HT1080 (cell line): ENCODE measurements at regions not wholly inside any gene's neighbourhood (a gene's known extent, or its start where the extent isn't known, plus 50 kb on each side); places are given as distances from the start of the nearest gene placed in this dataset.
"Not testable (repeated sequence)": the region's sequence is repeated elsewhere in the genome, so short reads cannot be mapped to it uniquely, and the experiment has no call there.

Source experiments
- DNase-seq: peaks from one replicate; pipeline ENCODE4 v3.0.0-alpha.2; 2015; ENCODE audit warnings: low read depth

DNA sequence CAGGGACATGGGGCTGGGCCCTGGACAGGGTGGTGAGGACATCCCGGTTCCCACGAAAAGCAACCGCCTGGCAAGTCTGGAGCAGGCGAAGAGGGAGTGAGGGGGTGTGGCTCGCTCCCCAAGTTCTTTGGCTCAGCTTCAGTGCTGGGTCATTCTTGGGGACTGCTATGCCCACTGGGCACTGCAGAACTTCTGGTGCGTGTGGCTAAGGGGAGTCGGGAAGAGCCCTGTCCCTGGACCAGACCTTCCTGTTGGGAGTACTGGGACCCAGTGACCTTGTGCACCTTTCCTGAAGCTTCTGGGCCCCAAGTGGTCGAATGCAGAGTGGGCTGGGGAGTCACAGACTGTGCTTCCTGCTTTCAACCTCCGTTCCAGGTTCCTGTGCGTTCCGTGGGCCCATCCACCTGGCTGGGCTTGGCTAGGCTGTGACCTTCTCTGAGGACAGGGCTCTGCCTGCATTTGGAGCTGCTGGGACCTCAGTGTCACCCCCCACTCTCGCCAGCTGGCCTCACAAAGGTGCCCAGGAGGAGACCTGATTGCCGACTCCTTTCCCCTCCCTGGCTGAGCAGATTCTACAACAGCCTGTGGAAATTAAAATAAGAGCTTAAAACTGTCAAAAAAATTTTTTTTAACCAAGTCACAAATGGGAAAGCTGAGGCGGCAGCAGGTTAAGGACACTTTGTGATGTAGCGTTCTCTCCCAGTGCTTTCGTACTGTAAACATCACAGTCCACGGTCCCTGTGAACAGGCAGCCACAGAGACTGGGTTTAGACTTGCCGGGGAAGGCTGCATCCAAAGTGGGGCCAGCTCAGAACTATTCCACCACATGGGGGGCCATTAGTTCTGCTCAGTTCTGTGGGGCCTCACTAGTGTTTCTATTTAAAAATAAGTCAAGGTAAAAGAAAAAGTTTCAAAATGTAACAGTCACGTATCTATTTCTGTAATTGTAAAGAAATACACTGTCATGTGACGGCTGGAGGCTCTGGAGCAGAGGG lies 63.8 kb upstream of the WNT7B start:
- DNase-seq = no peak

DNA sequence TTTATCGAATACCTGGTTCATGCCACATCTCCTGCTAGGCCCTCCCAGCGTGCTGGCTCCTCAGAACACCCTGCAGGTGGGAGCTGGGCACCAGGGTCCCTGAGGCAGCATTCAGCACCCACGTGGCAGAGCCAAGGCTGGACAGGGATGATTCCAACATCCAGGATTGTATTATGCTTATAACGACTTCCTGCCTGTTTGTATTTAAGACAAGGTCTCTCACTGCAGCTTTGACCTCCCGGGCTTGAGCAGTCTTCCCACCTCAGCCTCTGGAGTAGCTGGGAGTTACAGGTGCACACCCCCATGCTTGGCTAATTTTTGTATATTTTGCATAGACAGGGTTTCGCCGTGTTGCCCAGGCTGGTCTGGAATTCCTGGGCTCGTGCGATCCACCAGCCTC lies 64.7 kb upstream of the WNT7B start:
- no peak for DNase-seq

DNA sequence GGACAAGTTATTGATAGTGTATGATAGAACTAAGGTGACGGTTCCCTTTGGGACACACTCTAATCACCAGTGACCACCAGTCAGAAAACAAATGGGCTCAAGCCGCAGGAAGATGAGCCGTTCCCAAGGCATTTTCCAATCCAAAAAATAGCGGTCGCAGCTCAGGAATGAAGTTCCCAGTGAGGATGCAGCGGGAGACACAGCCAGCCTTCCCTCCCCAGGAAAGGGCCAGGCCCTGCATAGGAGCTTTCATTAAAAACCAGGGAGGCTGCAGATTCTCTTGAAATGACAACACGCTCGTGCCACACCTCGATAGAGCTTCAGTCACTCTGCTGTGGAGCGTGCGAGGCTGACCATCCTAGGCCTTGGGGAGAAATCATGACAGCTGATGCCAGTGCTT lies 65.8 kb upstream of the WNT7B start:
- no peak for DNase-seq

DNA sequence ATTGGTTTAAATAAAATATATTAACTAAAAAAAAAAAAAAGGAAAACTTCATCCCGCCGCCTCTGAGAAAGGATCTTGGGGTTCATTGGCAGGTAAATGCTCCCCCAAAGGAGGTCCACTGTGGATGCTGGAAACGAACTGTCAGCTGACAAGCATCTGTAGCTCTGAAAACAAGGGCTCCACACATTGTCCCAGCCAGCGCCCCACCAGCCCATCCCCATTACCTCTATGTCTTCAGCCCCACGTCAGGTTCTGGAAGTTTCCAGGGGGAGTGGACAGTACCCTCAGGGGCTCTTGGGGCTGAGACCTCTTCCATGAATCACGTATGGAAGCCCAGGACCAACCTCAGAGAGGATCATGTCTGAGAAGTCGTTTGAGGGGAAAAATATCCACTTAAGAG lies 66.4 kb upstream of the WNT7B start:
- no peak for DNase-seq

DNA sequence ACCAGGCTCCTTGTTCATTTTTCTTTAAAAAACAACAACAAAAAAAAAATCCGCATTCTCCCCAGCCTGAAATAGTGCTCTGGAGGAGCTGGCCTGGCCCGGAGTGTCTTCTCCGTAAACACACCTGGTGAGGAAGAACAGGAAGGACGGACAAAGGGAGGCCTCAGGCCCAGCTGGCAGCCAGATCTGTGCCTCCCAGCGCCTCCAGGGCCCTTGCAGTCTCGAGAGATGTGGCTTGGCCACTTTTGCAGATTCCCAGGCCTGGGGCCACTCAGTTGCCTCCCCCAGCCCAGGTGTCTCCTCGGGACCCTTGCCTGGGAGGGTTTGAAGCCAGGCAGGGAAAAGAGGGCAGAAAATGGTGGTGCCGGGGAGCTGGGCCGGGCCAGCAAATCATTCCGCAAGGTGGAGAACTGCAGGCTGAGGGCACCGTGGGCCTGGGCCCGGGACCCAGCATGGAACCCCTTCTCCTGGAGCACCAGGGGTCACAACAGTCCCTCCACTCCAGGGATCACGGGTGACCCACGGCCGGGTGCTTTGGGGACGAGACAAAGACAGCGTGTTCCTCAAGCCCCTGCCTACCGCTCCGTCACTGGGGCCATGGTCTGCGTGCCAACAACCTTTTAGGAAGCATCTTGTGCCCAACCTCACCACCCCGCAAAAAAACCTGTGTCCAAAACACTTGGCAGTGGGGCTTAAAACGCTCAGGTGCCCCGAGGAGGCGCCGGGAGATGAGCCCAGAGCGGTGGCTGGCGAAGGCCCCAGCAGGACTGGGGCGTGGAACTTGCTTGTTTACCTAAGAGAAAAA lies 67.1 kb upstream of the WNT7B start:
- no peak for DNase-seq

DNA sequence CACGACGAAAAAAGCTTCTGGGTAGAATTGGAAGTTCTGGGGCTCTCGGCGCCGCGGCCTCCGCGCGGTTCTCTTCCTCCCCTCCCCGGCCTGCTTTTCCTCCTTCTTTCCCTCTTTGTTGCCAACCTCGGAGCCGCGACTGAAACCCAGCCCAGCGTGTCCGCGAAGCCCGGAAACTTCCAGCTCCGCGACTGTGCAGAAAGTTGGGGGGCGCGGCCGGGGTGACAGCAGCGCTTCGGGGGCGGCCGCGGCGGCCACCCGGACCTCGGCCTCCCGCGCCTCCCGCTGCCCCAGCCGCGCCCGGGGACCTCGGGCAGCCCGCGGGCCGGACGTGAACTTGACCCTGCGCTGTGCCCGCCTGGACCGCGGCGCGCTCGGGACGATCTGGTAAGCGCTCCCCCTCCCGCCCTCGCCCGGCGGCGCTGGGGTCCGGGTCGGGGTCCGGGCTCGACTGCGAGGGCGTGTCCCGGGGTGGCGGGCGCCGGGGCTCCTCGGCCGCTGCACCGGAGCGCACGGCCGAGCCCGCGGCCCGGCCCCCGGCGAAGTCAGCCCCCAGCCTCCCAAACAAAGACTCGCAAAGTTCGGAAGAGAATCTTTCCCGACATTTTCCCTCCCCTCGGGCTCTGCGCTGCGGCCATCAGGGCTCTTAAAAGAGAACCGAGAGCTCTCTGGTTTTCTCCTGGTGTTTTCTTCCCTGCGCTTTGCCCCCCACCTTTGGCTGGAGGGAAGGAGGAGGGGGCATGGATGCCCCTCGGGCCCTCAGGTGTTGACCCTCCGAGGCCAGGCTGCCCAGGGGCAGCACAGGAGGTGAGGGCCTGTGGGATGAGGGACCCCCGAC lies 67.9 kb upstream of the WNT7B start:
- no peak for DNase-seq

DNA sequence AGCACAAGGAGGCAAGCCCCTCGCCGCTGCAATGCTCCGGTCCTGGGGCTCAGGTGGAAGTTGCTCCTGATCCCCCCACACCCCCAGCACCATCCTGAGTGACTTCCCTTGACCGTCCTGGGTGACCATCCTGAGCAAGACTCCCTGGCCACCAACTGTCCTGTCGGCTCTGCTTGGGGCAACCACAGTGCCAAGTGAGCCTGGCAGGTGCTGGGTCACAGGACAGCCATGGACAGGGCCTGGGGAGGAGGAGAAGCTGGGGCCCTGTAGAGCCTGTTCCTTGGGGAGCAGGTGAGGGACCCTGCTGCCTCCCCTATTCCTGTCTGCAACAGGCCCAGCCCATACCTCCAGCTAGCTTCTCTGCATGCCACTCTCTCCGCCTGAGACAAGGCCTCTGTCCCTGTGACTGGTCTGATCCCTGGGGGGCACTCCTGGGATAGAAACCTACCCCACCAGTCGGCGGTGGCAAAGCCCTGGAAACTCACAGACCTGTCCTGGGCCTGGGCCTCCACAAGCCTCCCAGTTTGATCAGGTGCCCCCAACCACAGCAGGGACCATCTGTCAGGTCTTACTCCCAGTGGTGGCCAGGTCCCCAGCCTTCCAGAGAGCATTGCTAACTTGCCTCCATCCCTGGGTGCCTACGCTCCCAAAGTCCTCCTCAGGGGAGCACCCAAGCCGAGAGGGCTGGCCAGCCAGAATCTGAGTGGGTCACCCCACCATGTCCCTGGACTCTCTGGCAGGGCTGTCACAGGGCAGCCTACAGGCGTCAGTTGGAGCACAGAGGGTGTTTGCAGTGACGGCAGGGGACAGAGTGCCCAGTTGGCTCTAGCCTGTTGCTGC lies 68.7 kb upstream of the WNT7B start:
- DNase-seq = no peak

DNA sequence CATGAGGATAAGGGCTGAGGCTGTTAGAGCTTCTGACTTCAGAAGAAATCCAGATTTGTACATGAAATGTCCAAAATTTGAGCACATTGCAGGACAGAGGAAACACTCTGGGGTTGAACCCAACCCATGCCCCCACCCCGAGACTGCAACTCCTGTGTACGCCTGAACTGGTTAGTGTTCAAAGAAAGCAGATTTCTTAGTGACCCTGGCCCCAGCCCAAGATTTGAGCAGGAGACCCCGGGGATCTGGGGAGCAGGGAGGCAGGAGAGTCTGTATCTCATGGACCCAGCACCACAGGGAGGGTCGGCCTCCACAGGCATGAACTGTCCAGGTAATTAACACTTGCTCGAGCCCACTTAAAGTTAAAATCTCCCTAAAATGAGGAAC lies 69.3 kb upstream of the WNT7B start:
- DNase-seq = no peak

DNA sequence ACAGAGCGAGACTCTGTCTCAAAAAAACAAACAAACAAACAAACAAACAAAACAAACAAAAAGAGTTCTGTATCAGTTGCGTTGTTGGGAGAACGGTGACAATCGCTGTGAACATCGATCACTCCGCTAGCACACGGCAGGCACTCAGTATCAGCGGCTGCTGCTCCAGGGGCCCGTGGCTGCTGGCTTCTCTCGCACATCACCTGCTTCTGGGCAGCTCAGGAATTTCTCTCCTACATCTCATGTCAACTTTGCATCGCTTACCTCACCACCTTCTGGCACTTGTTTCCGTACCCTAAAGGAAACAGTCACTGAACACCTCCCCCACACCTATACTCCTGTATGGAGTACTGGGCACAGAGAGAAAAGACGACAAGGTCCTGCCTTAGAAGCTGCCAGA lies 70.3 kb upstream of the WNT7B start:
- no peak for DNase-seq

DNA sequence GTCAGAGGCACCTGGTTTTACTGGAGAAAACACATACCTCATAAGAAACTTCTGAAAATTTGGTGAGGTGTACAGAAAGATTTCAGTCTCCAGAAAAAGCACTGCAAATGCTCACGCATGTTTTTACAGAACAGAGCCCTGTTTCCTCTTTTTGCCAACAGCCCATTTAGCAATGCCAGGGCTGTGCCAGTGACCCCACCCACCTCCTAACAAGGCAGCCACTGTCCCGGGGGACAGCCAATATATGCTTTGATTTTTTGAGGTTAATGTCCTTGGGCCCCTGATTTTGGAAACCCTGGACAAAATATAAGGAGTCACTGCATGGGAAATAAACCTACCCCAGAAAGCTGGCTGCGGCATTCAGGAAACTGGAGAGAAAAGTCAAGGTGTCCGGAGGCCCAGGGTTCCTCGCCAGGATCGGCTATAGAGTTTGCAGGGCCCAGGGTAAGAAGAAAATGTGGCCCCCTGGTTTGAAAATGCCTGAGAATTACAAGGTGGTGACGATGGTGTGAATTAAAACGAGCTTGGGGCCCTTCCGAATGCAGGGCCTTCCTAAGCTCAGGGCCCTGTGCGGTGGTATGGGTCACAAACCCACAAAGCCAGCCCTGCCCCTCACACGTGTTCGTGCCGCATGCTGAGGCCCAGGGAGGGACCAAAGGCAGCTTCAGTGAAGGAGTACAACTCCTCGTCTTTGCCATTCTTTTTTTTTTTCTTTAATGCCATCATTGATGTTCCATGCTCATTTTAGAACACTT lies 71.1 kb upstream of the WNT7B start:
- no peak for DNase-seq

DNA sequence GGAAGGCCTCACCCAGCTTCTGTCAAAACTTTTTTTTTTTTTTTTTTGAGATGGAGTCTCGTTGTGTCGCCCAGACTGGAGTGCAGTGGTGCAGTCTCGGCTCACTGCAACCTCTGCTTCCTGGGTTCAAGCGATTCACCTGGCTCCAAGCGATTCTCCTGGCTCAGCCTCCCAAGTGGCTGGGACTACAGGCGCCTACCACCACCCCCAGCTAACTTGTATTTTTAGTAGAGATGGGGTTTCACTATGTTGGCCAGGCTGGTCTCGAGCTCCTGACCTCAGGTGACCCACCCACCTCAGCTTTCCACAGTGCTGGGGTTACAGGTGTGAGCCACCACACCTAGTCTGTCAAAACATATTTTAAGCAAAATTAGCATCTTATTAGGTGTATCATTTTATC lies 71.7 kb upstream of the WNT7B start:
- DNase-seq = not testable (repeated sequence)

DNA sequence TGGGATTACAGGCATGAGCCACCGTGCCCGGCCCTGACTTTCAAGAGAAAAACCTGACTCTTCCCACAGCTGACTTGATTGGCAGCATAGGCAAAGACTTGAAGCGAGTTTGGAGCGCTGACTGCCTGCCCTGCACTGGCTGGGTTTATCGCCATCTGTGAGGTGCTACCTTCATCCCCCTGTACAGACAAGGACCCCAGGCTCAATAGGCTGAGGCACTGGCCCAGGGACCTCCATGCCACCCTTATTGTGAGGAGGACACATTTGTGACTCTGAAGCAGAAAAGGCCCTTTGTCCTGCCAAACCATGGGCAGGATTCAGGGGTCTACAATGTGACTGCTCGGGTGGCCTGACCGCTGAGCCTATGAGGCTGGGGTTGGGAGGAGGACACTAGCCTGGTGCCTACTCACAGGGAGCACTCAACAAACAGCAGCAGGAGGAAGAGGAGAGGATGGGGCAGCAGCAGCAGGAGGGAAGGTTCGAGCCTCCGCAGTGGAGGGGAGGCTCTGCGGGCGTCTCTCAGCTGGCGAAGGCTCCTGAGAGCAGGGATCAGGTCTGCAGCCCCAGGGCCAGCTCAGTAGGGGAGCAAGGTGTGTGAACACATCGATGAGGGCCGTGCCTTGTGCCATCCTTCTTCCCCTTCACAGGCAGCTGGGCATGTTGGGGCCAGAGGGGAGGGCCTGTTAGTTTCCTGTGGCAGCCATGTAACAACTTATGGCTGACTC lies 72.9 kb upstream of the WNT7B start:
- DNase-seq = no peak

DNA sequence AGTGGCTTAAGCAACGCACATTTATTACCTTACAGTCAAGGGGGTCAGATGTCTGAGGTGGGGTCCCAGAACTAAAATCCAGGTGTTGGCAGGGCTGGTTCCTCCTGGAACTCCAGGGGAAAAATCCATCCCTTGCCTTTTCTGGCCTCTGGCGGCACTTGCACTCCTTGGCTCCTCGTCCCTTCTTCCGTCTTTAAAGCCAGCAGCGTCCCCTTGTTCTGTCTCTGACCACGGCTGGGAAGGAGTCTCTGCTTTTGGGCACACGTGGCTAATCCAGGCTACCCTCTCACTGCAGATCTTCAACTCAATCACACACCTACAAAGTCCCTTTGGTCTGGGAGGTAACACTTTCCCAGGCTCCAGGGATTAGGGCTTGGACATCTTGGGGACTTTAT lies 73.5 kb upstream of the WNT7B start:
- no peak for DNase-seq

DNA sequence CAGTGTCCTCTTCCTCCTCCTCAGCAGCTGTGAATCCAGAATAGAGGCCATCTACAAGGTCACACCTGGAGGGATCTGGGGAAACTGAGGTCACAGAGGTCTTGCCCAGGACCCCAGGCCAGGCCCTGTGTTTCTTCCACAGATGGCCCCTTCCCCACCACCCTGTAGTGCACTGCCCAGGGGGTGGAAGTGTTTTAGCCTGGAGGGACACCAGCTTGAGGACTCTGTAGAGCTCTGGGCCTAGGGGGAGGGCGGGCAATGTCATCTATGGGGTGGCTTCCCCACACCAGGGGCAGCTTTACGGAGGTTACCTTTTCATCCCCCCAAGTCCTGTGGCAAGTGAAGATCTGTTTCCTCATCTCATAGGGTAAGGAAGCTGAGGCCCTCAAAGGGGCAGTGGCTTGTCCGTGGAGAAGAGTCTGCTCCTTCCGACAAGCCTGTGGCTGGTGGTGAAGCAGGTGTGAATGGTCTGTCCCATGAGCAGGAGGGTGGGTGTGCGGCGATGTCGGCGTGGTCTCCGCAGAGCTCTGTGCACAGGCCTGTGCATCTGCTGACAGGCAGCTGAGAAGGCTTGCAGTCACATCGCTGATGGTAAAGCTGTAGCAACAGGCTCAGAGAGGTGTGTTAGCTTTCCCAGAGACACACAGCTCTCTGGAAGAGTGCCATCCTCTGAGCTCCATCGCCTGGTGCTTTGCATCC lies 74.1 kb upstream of the WNT7B start:
- DNase-seq = no peak

DNA sequence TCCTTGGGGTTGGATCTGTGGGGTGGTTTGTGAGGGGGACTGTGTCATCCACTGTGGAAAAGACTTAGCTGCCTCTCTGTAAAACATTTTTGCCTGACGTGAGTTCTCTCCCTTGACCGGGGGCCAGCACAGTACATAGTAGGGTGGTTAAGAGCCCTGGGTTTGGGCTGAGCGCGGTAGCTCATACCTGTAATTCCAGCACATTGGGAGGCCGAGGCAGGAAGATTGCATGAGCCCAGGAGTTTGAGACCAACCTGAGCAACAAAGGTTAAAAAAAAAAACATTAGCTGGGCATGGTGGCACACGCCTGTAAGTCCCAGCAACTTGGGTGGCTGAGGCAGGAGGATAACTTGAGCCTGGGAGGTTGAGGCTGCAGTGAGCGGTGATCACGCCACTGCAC lies 74.7 kb upstream of the WNT7B start:
- DNase-seq = no peak

DNA sequence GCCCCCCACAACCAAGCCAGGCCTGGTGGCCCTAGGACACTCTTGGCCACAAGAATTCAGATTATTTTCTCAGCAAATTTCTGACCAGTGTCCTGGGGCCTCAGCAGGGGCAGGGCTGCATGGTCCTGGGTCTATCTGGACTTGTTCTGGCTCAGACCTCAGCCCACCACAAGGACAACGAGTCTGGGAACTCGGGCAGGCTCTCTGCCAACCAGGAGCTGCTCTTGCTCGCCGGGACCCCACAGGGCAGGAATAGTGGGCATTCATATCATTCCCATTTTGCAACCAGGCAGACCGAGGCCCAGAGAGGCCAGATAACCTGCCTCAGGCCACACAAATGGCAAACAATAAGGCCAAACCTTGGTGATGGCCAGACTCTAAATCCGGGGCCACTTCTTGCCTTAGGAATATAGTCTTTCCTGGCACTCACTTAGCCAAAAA lies 75.4 kb upstream of the WNT7B start:
- DNase-seq = no peak

DNA sequence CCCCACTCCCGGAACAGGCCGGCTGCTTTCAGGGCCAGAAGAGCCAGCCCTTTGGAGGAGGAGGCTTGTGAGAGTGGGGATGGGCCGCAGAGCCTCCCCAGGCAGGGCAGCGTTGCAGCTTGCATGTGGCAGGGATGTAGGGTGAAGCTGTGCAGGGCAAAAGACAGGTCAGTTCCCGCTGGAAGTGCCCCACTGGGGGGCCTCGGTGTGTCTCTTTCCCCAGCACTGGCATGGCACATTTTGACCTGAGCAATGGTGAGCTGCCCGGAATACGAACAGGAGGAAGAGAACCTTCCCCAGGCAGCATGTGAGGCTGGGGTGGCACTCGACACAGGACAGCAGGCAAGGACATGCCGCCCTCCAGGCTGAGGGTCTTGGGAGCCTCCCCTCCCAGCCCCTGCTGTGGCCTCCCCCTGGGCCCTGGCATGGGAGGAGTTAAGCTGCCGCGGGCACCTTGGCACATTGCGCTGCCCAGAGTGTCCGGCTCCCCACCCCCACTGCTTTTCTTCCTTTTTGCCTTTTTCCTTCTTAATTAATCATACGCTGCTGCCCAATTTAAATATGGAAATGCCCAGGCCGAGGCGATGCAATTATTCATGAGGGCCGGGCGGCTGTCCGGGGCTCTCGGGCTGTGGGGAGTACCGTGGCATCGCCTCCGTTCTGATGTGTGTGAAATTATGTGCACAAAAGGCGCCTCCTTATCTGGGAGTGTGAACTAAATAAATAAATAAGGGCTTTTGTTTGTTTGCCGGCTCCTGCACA lies 76.0 kb upstream of the WNT7B start:
- peak; percentile 55 for DNase-seq

DNA sequence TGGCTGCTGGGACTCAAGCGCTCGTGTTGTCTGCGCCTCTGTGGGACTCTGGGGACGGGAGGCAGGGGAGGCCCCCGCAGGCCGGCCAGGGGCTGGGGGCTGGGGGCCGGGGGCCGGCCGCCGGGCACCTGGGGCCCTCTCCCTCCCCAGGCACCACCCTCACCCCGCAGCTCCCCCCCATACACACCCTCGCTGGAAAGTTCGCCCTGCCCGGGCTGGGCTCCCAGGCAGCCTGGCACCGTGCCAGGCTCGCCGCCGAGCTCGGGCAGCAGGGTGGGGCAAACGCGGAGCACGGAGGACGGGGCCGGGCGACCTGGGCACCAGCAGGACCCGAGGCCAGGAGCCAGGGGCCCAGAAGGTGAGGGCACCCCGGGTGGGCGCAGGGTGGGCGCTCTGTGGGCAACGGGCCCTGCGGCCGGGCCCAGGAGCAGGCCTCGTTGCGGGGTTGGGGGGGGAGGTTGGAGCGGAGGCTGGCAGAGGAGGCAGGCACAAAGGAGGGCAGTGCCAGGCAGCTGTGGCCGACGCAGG lies 76.7 kb upstream of the WNT7B start:
- DNase-seq = peak; percentile 59
